ENCODE measurements at regions not wholly inside any gene's neighbourhood (a gene's known extent, or its start where the extent isn't known, plus 50 kb on each side); places are given as distances from the start of the nearest gene placed in this dataset.

DNA sequence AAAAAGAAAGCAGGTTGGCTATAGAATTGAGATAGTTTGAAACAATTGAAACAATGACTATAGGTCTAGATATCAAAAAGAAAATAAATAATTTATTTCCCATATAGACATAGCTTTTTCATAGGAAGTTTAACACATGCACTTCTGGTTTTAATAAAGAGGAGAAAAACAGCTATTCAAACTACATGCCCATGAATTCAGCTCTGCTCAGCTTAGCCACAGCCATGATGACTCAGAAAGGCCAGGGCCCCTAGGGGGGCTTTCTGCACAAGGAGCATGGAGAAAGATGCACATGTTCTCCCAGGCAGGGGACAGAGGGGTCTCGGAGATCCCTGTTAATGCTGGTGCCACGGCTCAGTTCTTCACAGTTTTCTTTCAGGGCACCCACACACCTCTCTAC is 114.0 kb downstream of the GALC start:
- Histone ChIP-seq H3K9me3 (ENCODE audit: control insufficient read depth in 4 of 4, low read length in 3 of 4) (peaks cover 0 to 4% (median 2%) of the 10 kb centered on the region in 4 donors), H3K4me3 (ENCODE audit: low read depth in 1 of 3, low read length in 3 of 3) (no peak overlapping the region), H3K27ac (ENCODE audit: low read depth in 1 of 2, low read length in 2 of 2) (no peak overlapping the region), H3K4me1 (ENCODE audit: control insufficient read depth in 4 of 4, insufficient read depth in 4 of 4, low read length in 3 of 4) (no peaks in the 10 kb centered on the region), H3K27me3 (ENCODE audit: control insufficient read depth in 4 of 4, insufficient read depth in 4 of 4, low read length in 3 of 4) (peaks cover 0 to 3% (median 0%) of the 10 kb centered on the region in 4 donors), H3K9ac (ENCODE audit: low read depth in 1 of 2, low read length in 2 of 2) (no peak overlapping the region), H3K36me3 (ENCODE audit: control insufficient read depth in 4 of 4, insufficient read depth in 3 of 4, low read depth in 1 of 4, low read length in 3 of 4) (no peaks in the 10 kb centered on the region)
- TF ChIP-seq TAF1 (conservative IDR thresholded peaks at IDR 0.05) (no peak), HNF4A (conservative IDR thresholded peaks at IDR 0.05) (no peak), CTCF (IDR thresholded peaks at IDR 0.05; ENCODE audit: low read depth, low read length, missing input control) (no peak), REST (IDR thresholded peaks at IDR 0.05) (no peak), ZBTB33 (IDR thresholded peaks at IDR 0.05) (no peak), RXRA (IDR thresholded peaks at IDR 0.05) (no peak), HNF4G (IDR thresholded peaks at IDR 0.05) (no peak), NR2F2 (IDR thresholded peaks at IDR 0.05) (no peak), EGR1 (IDR thresholded peaks at IDR 0.05; ENCODE audit: low read depth in 2 of 2) (no peak), YY1 (IDR thresholded peaks at IDR 0.05) (no peak), SP1 (IDR thresholded peaks at IDR 0.05) (no peak), JUND (IDR thresholded peaks at IDR 0.05) (no peak), RAD21 (IDR thresholded peaks at IDR 0.05) (no peak), FOXA1 (IDR thresholded peaks at IDR 0.05) (no peak), GABPA (IDR thresholded peaks at IDR 0.05 in 1 of 2, conservative IDR thresholded peaks at IDR 0.05 in 1 of 2) (no peak), FOXA2 (IDR thresholded peaks at IDR 0.05) (no peak), ATF3 (IDR thresholded peaks at IDR 0.05) (no peak)
- TF ChIP-seq, protein P1, sequence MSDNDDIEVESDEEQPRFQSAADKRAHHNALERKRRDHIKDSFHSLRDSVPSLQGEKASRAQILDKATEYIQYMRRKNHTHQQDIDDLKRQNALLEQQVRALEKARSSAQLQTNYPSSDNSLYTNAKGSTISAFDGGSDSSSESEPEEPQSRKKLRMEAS (IDR thresholded peaks at IDR 0.05) = no peak
- WGBS = 35% methylated on average over 2 of the region's 2 CpGs
- no peak for DNase-seq (ENCODE audit: low spot score)
